ENCODE measurements at regions not wholly inside any gene's neighbourhood (a gene's known extent, or its start where the extent isn't known, plus 50 kb on each side); places are given as distances from the start of the nearest gene placed in this dataset.

GRCh38 chr9:19516348-19516747, 107.5 kb downstream of the ACER2 start:
- in situ Hi-C loops (cut with HindIII; ENCODE audit: low sequenced_read_pairs): no loop called here

- in situ Hi-C loops (cut with HindIII; ENCODE audit: low sequenced_read_pairs): no loop called here
These were observed 105.0 kb downstream of the ACER2 start for GRCh38 chr9:19513671-19514275.

DNA sequence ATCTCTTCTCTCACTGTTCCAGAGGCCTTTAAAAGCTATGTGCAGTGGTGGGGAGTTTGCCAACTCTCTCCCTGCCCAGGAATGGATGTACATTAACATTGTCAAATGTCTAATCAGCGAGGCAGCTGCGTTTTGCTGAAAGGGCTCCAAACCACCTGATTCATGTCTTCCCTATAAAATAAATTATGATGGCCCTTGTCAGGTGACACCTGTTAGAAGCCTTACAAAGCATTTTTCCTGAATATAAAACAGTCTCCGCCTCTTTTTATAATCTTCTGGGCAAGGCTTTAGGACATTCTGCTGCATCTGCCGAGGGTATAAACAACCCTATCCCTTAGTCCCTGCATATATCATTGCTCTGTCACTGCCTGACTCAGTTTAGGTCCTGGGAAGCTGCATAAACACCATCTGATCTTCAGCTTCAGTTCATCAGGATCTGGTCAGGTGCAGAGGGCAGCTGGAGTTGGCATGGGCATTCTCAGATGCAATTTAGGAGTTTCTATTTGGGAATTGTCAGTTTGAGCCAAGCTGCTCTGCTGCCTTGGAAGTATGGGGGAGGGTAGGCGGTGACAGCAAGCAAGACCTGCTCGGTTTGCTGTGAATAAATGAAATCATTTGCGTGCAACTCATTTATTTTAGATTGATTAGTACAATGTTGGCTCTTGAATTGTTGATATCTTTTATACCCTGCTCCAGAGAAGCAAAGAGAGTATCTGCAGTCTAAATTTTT, 103.5 kb downstream of the ACER2 start:
- in situ Hi-C loops (cut with HindIII; ENCODE audit: low sequenced_read_pairs): no loop called here

DNA sequence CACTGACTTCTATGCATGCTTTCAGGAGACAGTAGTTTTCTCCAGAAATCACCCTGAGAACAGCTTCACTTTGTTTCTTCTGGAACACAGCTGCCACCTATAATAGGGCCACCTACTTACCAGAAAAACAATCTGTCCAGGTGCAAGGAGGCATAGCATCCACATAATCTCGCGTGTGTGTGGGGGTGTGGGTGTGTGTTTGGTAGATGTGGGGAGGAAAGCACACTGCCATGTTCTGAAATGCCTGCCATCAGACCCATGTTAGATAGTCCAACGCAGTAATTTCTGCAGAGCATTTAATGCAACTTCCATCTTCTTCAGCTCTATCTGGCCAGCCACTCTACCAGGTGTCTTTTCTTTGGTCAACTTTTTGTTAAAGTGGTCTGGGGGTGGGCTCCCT, 102.9 kb downstream of the ACER2 start:
- in situ Hi-C loops (cut with HindIII; ENCODE audit: low sequenced_read_pairs): no loop called here

DNA sequence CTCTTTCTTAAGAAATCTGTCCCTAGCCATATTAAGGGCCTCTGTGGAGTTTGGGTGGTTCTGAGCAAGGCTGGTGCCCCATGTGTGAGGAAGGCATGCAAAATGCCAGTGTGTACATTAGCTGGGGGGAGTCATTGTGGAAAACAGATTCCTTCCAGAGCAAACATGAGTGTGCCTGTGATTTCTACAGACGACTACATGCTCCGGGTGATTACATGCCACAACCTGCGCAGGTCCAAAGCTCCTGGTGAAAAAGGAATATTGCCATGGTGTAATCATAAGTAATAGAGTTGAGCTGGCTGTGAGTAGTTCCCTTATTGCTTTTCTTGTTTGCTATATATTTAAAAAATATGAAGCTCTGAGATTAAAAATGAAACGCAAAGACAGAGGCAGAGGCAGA, 102.1 kb downstream of the ACER2 start:
- in situ Hi-C loops (cut with HindIII; ENCODE audit: low sequenced_read_pairs): no loop called here

Data from endothelial cell of hepatic sinusoid (primary cell).